ENCODE measurements at regions not wholly inside any gene's neighbourhood (a gene's known extent, or its start where the extent isn't known, plus 50 kb on each side); places are given as distances from the start of the nearest gene placed in this dataset.

GRCh38 chr18:10279471-10279870, 175.0 kb upstream of the APCDD1 start:
- H3K4me1 ChIP-seq (ENCODE audit: control insufficient read depth, insufficient read depth, low read length) = no peaks in the 10 kb centered on the region
- no peak overlapping the region for H3K9ac ChIP-seq (ENCODE audit: low read length in 2 of 2)
- H3K9me3 ChIP-seq (ENCODE audit: control insufficient read depth in 2 of 2, low read length in 2 of 2) = no peaks in the 10 kb centered on the region
- H3K27me3 ChIP-seq (ENCODE audit: control insufficient read depth in 1 of 2, insufficient read depth in 2 of 2, low read length in 2 of 2) = no peaks in the 10 kb centered on the region
- no peak overlapping the region for H3K27ac ChIP-seq (ENCODE audit: low read length)
- no peak overlapping the region for H3K4me3 ChIP-seq (ENCODE audit: low read length in 2 of 2)
- no peaks in the 10 kb centered on the region for H3K36me3 ChIP-seq (ENCODE audit: control insufficient read depth in 2 of 2, insufficient read depth in 2 of 2, low read length in 2 of 2)

DNA sequence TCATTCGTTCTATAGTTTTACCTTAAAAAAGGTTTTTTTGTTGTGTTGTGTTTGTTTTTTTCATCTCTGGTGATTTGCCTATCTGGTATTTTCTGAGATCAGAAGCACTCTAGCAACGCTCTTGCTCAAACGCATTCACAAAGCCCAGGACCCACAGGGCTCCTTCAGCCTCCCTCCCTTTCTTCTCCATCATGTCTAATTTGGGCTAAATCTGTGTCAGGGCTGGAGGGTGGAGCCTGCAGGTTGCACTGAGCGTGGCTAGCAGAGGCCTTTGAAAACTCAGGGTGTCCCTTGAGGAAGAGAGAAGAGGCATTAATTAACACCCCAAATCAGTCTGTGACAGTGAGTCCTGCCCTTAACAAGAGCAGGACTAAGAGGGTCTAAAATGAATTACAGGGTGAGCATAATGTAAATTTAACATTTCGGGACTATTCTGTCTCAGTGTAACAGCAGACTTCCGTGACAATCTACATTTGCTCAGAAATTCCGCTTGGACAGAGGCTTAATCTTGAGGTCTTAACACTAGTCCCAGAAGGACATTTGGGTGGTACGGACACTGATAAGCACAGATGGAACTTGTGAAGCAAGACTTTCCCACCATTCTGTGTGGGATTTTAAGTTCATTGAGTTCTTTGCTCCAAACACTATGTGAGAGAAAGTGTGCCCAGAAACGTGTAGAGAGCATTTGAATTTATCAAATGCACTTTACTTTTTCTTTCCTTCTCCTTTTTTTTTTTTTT, 174.4 kb upstream of the APCDD1 start:
- Histone ChIP-seq H3K9ac (ENCODE audit: low read length in 2 of 2) (no peak overlapping the region), H3K4me1 (ENCODE audit: control insufficient read depth, insufficient read depth, low read length) (no peaks in the 10 kb centered on the region), H3K36me3 (ENCODE audit: control insufficient read depth in 2 of 2, insufficient read depth in 2 of 2, low read length in 2 of 2) (no peaks in the 10 kb centered on the region), H3K27me3 (ENCODE audit: control insufficient read depth in 1 of 2, insufficient read depth in 2 of 2, low read length in 2 of 2) (no peaks in the 10 kb centered on the region), H3K9me3 (ENCODE audit: control insufficient read depth in 2 of 2, low read length in 2 of 2) (no peaks in the 10 kb centered on the region), H3K27ac (ENCODE audit: low read length) (no peak overlapping the region), H3K4me3 (ENCODE audit: low read length in 2 of 2) (no peak overlapping the region)

- H3K4me1 ChIP-seq (ENCODE audit: control insufficient read depth, insufficient read depth, low read length) = no peaks in the 10 kb centered on the region
- no peak overlapping the region for H3K9ac ChIP-seq (ENCODE audit: low read length in 2 of 2)
- no peak overlapping the region for H3K4me3 ChIP-seq (ENCODE audit: low read length in 2 of 2)
- H3K27me3 ChIP-seq (ENCODE audit: control insufficient read depth in 1 of 2, insufficient read depth in 2 of 2, low read length in 2 of 2) = no peaks in the 10 kb centered on the region
- peaks cover 0 to 7% of the 10 kb centered on the region in 2 donors for H3K9me3 ChIP-seq (ENCODE audit: control insufficient read depth in 2 of 2, low read length in 2 of 2)
- H3K36me3 ChIP-seq (ENCODE audit: control insufficient read depth in 2 of 2, insufficient read depth in 2 of 2, low read length in 2 of 2) = no peaks in the 10 kb centered on the region
- no peak overlapping the region for H3K27ac ChIP-seq (ENCODE audit: low read length)
These were observed 169.7 kb upstream of the APCDD1 start for GRCh38 chr18:10284540-10285282.

- H3K9ac ChIP-seq (ENCODE audit: low read length in 2 of 2) = no peak overlapping the region
- no peak overlapping the region for H3K27ac ChIP-seq (ENCODE audit: low read length)
- H3K4me1 ChIP-seq (ENCODE audit: control insufficient read depth, insufficient read depth, low read length) = no peaks in the 10 kb centered on the region
- peaks cover 0 to 7% of the 10 kb centered on the region in 2 donors for H3K9me3 ChIP-seq (ENCODE audit: control insufficient read depth in 2 of 2, low read length in 2 of 2)
- H3K4me3 ChIP-seq (ENCODE audit: low read length in 2 of 2) = no peak overlapping the region
- no peaks in the 10 kb centered on the region for H3K27me3 ChIP-seq (ENCODE audit: control insufficient read depth in 1 of 2, insufficient read depth in 2 of 2, low read length in 2 of 2)
- no peaks in the 10 kb centered on the region for H3K36me3 ChIP-seq (ENCODE audit: control insufficient read depth in 2 of 2, insufficient read depth in 2 of 2, low read length in 2 of 2)
These were observed 169.2 kb upstream of the APCDD1 start for GRCh38 chr18:10285283-10285640.

DNA sequence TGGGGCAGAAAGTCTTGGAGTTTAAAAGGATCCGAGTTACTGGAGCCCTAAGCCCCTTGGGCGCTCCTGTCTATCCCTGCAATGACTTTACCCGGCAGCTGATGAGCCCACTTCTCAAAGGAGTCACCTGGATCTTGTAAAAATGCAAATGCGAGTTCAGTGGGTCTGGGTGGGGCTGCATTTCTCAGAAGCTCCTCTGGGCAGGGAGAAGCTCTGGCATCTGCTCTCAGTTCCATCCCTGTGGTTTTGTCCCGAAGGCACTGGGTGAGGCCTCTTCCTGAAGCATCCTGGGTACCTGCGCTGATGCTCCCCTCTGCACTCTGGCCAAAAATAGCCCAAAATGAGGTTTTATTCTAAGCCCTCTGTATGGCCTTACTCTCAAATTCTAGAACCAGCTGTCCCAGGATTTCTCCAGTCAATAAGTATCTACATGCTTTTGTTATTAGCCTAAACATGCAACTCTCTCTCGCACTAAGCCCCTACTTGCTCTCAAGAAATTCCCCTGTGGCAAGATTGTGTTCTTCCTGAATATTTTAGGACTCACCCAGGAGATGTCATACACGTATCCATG, 167.8 kb upstream of the APCDD1 start:
- H3K4me1 ChIP-seq (ENCODE audit: control insufficient read depth, insufficient read depth, low read length) = peaks cover 5% of the 10 kb centered on the region
- no peak overlapping the region for H3K9ac ChIP-seq (ENCODE audit: low read length in 2 of 2)
- H3K4me3 ChIP-seq (ENCODE audit: low read length in 2 of 2) = no peak overlapping the region
- H3K9me3 ChIP-seq (ENCODE audit: control insufficient read depth in 2 of 2, low read length in 2 of 2) = peaks cover 0 to 7% of the 10 kb centered on the region in 2 donors
- H3K27ac ChIP-seq (ENCODE audit: low read length) = no peak overlapping the region
- no peaks in the 10 kb centered on the region for H3K27me3 ChIP-seq (ENCODE audit: control insufficient read depth in 1 of 2, insufficient read depth in 2 of 2, low read length in 2 of 2)
- no peaks in the 10 kb centered on the region for H3K36me3 ChIP-seq (ENCODE audit: control insufficient read depth in 2 of 2, insufficient read depth in 2 of 2, low read length in 2 of 2)

GRCh38 chr18:10289251-10289650, 165.2 kb upstream of the APCDD1 start:
- Histone ChIP-seq H3K36me3 (ENCODE audit: control insufficient read depth in 2 of 2, insufficient read depth in 2 of 2, low read length in 2 of 2) (no peaks in the 10 kb centered on the region), H3K9me3 (ENCODE audit: control insufficient read depth in 2 of 2, low read length in 2 of 2) (peaks cover 0 to 7% of the 10 kb centered on the region in 2 donors), H3K27ac (ENCODE audit: low read length) (no peak overlapping the region)

GRCh38 chr18:10289951-10290637, 164.3 kb upstream of the APCDD1 start:
- no peak overlapping the region for H3K4me3 ChIP-seq (ENCODE audit: low read length in 2 of 2)
- H3K27me3 ChIP-seq (ENCODE audit: control insufficient read depth in 1 of 2, insufficient read depth in 2 of 2, low read length in 2 of 2) = no peaks in the 10 kb centered on the region
- H3K36me3 ChIP-seq (ENCODE audit: control insufficient read depth in 2 of 2, insufficient read depth in 2 of 2, low read length in 2 of 2) = no peaks in the 10 kb centered on the region
- no peak overlapping the region for H3K27ac ChIP-seq (ENCODE audit: low read length)
- H3K4me1 ChIP-seq (ENCODE audit: control insufficient read depth, insufficient read depth, low read length) = peaks cover 7% of the 10 kb centered on the region
- no peak overlapping the region for H3K9ac ChIP-seq (ENCODE audit: low read length in 2 of 2)
- peaks cover 0 to 7% of the 10 kb centered on the region in 2 donors for H3K9me3 ChIP-seq (ENCODE audit: control insufficient read depth in 2 of 2, low read length in 2 of 2)

More at GRCh38 chr18:10289251-10289650, 165.2 kb upstream of the APCDD1 start:
- Histone ChIP-seq H3K4me1 (ENCODE audit: control insufficient read depth, insufficient read depth, low read length) (peaks cover 7% of the 10 kb centered on the region), H3K4me3 (ENCODE audit: low read length in 2 of 2) (no peak overlapping the region), H3K27me3 (ENCODE audit: control insufficient read depth in 1 of 2, insufficient read depth in 2 of 2, low read length in 2 of 2) (no peaks in the 10 kb centered on the region), H3K9ac (ENCODE audit: low read length in 2 of 2) (no peak overlapping the region)

GRCh38 chr18:10290638-10291235, 163.7 kb upstream of the APCDD1 start:
- Histone ChIP-seq H3K9ac (ENCODE audit: low read length in 2 of 2) (no peak overlapping the region), H3K9me3 (ENCODE audit: control insufficient read depth in 2 of 2, low read length in 2 of 2) (peaks cover 0 to 7% of the 10 kb centered on the region in 2 donors), H3K36me3 (ENCODE audit: control insufficient read depth in 2 of 2, insufficient read depth in 2 of 2, low read length in 2 of 2) (no peaks in the 10 kb centered on the region), H3K27me3 (ENCODE audit: control insufficient read depth in 1 of 2, insufficient read depth in 2 of 2, low read length in 2 of 2) (no peaks in the 10 kb centered on the region), H3K27ac (ENCODE audit: low read length) (no peak overlapping the region), H3K4me1 (ENCODE audit: control insufficient read depth, insufficient read depth, low read length) (peaks cover 7% of the 10 kb centered on the region), H3K4me3 (ENCODE audit: low read length in 2 of 2) (no peak overlapping the region)

DNA sequence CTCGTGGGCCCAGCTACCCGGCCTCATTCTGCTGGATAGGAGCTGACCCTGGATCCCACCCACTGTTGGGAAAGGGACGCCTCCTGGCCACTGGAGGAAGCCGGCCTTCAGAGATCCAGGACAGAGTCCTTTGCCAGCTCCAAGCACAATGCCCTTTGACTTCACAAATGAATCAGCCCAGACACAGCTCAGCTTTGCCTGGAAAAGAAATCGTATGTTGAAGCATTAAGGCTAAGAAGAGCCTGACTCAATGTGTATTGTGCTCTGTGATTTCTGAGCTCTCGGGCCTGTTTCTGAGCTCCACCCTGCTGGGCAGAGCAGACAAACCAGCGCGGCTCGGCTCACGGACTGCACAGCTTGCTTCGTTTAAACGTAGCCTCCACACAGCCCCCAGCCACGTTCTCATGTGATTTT, 162.9 kb upstream of the APCDD1 start:
- no peaks in the 10 kb centered on the region for H3K27me3 ChIP-seq (ENCODE audit: control insufficient read depth in 1 of 2, insufficient read depth in 2 of 2, low read length in 2 of 2)
- no peaks in the 10 kb centered on the region for H3K36me3 ChIP-seq (ENCODE audit: control insufficient read depth in 2 of 2, insufficient read depth in 2 of 2, low read length in 2 of 2)
- H3K9ac ChIP-seq (ENCODE audit: low read length in 2 of 2) = no peak overlapping the region
- peaks cover 0 to 7% of the 10 kb centered on the region in 2 donors for H3K9me3 ChIP-seq (ENCODE audit: control insufficient read depth in 2 of 2, low read length in 2 of 2)
- H3K4me3 ChIP-seq (ENCODE audit: low read length in 2 of 2) = no peak overlapping the region
- peaks cover 7% of the 10 kb centered on the region for H3K4me1 ChIP-seq (ENCODE audit: control insufficient read depth, insufficient read depth, low read length)
- peak overlapping the region; percentile 24 for H3K27ac ChIP-seq (ENCODE audit: low read length)

DNA sequence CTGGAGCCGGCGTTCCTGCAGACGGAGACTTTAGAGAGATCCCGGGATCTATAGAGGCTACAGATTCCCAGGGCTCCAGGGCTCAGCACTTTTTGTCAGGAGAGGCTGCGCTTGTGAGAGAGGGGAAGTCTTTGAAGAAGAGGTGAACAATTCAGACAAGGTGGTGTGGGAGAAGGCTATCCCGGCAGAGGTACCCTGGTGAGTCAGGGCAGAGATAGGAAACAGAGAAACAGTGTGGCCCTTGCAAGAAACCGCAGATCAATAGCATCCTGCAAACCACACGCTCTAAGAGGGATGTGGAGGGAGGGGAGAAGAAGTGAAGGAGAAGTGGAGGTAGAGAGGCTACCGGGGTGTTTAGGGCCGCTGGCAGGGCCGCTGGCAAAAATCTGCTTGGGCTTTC, 160.5 kb upstream of the APCDD1 start:
- no peak overlapping the region for H3K4me3 ChIP-seq (ENCODE audit: low read length in 2 of 2)
- H3K9me3 ChIP-seq (ENCODE audit: control insufficient read depth in 2 of 2, low read length in 2 of 2) = peaks cover 0 to 4% of the 10 kb centered on the region in 2 donors
- H3K27me3 ChIP-seq (ENCODE audit: control insufficient read depth in 1 of 2, insufficient read depth in 2 of 2, low read length in 2 of 2) = no peaks in the 10 kb centered on the region
- H3K9ac ChIP-seq (ENCODE audit: low read length in 2 of 2) = no peak overlapping the region
- no peaks in the 10 kb centered on the region for H3K36me3 ChIP-seq (ENCODE audit: control insufficient read depth in 2 of 2, insufficient read depth in 2 of 2, low read length in 2 of 2)
- peaks cover 7% of the 10 kb centered on the region for H3K4me1 ChIP-seq (ENCODE audit: control insufficient read depth, insufficient read depth, low read length)
- H3K27ac ChIP-seq (ENCODE audit: low read length) = no peak overlapping the region

All from stomach smooth muscle (tissue), 2 donors.